ENCODE measurements at regions not wholly inside any gene's neighbourhood (a gene's known extent, or its start where the extent isn't known, plus 50 kb on each side); places are given as distances from the start of the nearest gene placed in this dataset.
"Not testable (repeated sequence)": the region's sequence is repeated elsewhere in the genome, so short reads cannot be mapped to it uniquely, and the experiment has no call there.

DNA sequence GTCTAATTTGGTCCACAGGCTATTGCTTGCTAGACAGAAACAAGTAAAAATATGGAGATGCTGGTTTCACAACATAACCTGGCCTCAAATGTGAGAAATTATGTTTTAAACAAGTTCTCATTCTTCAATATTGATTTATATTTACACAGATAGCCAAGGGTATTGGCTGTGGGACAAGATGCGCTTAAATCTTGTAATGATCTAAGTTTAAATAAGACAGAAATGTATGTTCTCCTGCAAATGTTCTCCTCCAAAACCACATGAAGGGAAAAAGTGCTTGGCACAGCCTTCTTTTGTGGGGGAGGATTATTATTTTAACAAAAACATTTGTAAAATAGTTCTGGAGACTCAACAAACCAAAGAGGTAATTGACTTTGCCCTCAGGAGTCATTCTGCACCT lies 356.0 kb downstream of the DMAC1 start:
- no peaks in the 10 kb centered on the region for H3K9me3 ChIP-seq
- H3K27me3 ChIP-seq, result no peaks in the 10 kb centered on the region
- no peak overlapping the region for H3K27ac ChIP-seq
- H3K4me3 ChIP-seq, result no peak overlapping the region
- no peak for DNase-seq (ENCODE audit: low spot score)
- H3K36me3 ChIP-seq, result no peaks in the 10 kb centered on the region
- H3K4me1 ChIP-seq, result no peaks in the 10 kb centered on the region
- TF ChIP-seq, protein P1, sequence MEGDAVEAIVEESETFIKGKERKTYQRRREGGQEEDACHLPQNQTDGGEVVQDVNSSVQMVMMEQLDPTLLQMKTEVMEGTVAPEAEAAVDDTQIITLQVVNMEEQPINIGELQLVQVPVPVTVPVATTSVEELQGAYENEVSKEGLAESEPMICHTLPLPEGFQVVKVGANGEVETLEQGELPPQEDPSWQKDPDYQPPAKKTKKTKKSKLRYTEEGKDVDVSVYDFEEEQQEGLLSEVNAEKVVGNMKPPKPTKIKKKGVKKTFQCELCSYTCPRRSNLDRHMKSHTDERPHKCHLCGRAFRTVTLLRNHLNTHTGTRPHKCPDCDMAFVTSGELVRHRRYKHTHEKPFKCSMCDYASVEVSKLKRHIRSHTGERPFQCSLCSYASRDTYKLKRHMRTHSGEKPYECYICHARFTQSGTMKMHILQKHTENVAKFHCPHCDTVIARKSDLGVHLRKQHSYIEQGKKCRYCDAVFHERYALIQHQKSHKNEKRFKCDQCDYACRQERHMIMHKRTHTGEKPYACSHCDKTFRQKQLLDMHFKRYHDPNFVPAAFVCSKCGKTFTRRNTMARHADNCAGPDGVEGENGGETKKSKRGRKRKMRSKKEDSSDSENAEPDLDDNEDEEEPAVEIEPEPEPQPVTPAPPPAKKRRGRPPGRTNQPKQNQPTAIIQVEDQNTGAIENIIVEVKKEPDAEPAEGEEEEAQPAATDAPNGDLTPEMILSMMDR (IDR thresholded peaks at IDR 0.05), result no peak

DNA sequence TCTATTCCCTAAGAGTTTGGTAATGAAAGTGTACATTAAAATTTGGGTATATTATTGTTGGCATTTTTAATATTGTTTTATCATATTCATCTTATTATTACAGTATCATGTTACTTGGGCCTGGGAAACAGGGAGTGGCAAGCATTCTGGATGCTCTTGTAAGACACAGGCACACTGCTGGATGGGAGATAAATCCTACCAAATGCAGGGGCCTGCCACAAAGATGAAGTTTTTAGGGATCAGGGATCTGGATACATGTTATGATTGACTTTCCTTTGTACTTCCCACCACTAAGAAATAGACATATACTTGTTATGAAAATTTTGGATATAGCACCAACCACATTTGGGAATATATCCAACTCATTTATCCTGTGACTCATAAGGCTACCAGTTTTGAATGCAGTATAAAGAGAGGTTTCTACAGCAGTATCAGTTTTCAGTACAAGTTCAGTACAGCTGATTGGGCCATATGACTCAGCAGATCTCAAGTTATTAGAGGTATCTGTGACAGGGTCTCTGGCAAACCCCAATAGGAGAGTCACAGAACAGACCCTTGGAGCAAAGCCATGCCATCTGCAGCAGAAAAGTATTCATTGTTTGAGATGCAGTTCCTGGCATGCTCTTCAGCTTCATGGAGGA lies 360.1 kb downstream of the DMAC1 start:
- H3K36me3 ChIP-seq, result no peaks in the 10 kb centered on the region
- no peak overlapping the region for H3K27ac ChIP-seq
- H3K4me1 ChIP-seq, result no peaks in the 10 kb centered on the region
- TF ChIP-seq, protein P1 (IDR thresholded peaks at IDR 0.05), result no peak
- no peak overlapping the region for H3K4me3 ChIP-seq
- H3K9me3 ChIP-seq, result no peaks in the 10 kb centered on the region
- no peaks in the 10 kb centered on the region for H3K27me3 ChIP-seq
- DNase-seq (ENCODE audit: low spot score), result no peak

- TF ChIP-seq, protein P1 (IDR thresholded peaks at IDR 0.05), result no peak
- DNase-seq (ENCODE audit: low spot score), result no peak
- Histone ChIP-seq H3K4me1 (no peaks in the 10 kb centered on the region), H3K27ac (no peak overlapping the region), H3K4me3 (no peak overlapping the region), H3K9me3 (peaks cover 0 to 18% of the 10 kb centered on the region in 2 donors), H3K27me3 (no peaks in the 10 kb centered on the region), H3K36me3 (no peaks in the 10 kb centered on the region)
Observed at GRCh38 chr9:7436754-7437153, 362.8 kb downstream of the DMAC1 start.

DNA sequence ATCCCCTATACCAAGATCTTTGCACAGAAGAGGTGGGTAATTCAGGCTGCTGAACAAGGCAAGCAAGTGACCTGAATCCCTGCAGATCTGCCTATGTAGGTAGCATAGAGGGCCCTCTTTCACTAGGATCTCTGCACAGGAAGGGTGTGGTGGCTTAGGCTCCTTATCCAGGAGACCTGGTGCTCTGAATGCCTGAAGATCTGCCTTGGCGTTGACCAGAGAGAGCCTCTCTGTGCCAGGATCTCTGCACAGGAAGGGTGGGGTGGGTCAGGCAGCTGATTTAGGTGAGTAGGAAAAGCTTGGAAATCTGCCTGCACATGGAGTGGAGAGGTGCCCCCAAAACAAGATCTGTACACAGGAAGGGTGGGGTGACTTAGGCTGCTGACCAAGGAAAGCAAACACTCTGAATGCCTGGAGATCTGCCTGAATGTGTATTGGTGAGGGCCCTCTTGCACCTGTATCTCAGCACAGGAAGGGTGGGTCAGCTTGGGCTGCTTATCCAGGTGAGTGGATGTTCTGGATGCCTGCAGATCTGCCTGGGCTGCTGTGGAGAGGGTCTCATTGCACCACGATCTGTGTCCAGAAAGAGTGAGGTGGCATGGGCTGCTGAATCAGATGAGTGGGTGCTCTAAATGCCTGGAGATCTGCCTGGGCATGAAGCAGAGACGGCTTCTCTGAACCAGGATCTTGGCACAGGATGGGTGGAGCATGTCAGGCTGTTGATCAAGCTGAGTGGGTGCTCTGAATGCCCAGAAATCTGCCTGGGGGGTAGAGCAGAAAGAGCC lies 365.9 kb downstream of the DMAC1 start:
- Histone ChIP-seq H3K4me3 (no peak overlapping the region), H3K27ac (no peak overlapping the region), H3K36me3 (no peaks in the 10 kb centered on the region), H3K9me3 (peaks cover 0 to 32% of the 10 kb centered on the region in 2 donors), H3K27me3 (no peaks in the 10 kb centered on the region), H3K4me1 (no peaks in the 10 kb centered on the region)
- TF ChIP-seq, protein P1 (IDR thresholded peaks at IDR 0.05), result no peak
- no peak for DNase-seq (ENCODE audit: low spot score)

GRCh38 chr9:7432989-7433388 lies 366.6 kb downstream of the DMAC1 start:
- TF ChIP-seq, protein P1 (IDR thresholded peaks at IDR 0.05), result no peak
- peaks cover 0 to 34% of the 10 kb centered on the region in 2 donors for H3K9me3 ChIP-seq
- no peak overlapping the region for H3K4me3 ChIP-seq
- H3K27me3 ChIP-seq, result no peaks in the 10 kb centered on the region
- H3K27ac ChIP-seq, result no peak overlapping the region
- DNase-seq (ENCODE audit: low spot score), result no peak
- H3K4me1 ChIP-seq, result no peaks in the 10 kb centered on the region
- no peaks in the 10 kb centered on the region for H3K36me3 ChIP-seq

DNA sequence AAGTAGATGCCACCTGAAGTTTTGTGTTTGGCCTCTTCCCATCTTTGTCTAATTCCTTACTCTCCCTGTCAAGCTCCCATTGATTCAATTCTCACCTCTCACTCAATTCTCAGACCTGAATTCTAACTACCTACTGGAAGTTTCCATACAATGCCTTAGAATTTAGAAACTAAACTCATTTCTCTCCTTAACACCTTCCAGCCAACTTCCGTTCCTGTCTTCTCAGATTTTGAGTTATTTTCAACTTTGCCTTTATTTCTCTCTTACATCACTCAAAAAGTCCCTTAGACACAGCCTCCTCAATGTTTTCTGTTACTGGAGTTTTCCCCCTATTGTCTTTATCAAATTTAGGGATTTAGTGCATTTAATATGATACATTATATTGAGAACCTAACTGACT lies 382.2 kb downstream of the DMAC1 start:
- H3K4me3 ChIP-seq; H3K27ac ChIP-seq; H3K4me1 ChIP-seq; H3K27me3 ChIP-seq; DNase-seq (ENCODE audit: low spot score); H3K36me3 ChIP-seq; H3K9me3 ChIP-seq: not testable (repeated sequence)
